Liver (tissue), 3 donors: ENCODE measurements at regions not wholly inside any gene's neighbourhood (a gene's known extent, or its start where the extent isn't known, plus 50 kb on each side); places are given as distances from the start of the nearest gene placed in this dataset.

ENCODE experiments used
- CTCF ChIP-seq: fragments of 150-350 bp; IDR thresholded peaks from 2 replicates; pipeline ENCODE4 v1.5.1; 2017; ENCODE audit warnings: improper control_type of control experiment, low read depth, low read length; ENCODE audit not compliant: missing input control
- EGR1 ChIP-seq, 2 donors: IDR thresholded peaks; 2 replicates each; pipeline ENCODE4 v1.6.1; 2016 to 2018; ENCODE audit warnings: antibody characterized with exemption in 2 of 2, low read depth in 2 of 2
- FOXA2 ChIP-seq: IDR thresholded peaks from 2 replicates; pipeline ENCODE4 v1.6.1; 2016; ENCODE audit warnings: antibody characterized with exemption
- GABPA ChIP-seq, 2 donors: IDR thresholded peaks in 1 of 2; conservative IDR thresholded peaks in 1 of 2; 2 replicates each; pipeline ENCODE4 v1.6.1; 2016; ENCODE audit warnings: antibody characterized with exemption in 2 of 2, mild to moderate bottlenecking in 1 of 2, moderate library complexity in 1 of 2
- JUND ChIP-seq, 2 donors: IDR thresholded peaks; 2 replicates each; pipeline ENCODE4 v1.6.1; 2016; ENCODE audit warnings: antibody characterized with exemption in 2 of 2
- RAD21 ChIP-seq, 2 donors: IDR thresholded peaks; 2 replicates each; pipeline ENCODE4 v1.6.1; 2016; ENCODE audit warnings: antibody characterized with exemption in 2 of 2, mild to moderate bottlenecking in 2 of 2
- REST ChIP-seq: IDR thresholded peaks from 2 replicates; pipeline ENCODE4 v1.6.1; 2016; ENCODE audit warnings: antibody characterized with exemption, mild to moderate bottlenecking
- RXRA ChIP-seq, 2 donors: IDR thresholded peaks; 2 replicates each; pipeline ENCODE4 v1.6.1; 2017 to 2018; ENCODE audit warnings: antibody characterized with exemption in 2 of 2, mild to moderate bottlenecking in 1 of 2
- SP1 ChIP-seq: IDR thresholded peaks from 2 replicates; pipeline ENCODE4 v1.6.1; 2018; ENCODE audit warnings: antibody characterized with exemption, mild to moderate bottlenecking
- TAF1 ChIP-seq: conservative IDR thresholded peaks from 2 replicates; pipeline ENCODE4 v1.6.1; 2016; ENCODE audit warnings: antibody characterized with exemption, mild to moderate bottlenecking
- YY1 ChIP-seq: IDR thresholded peaks from 2 replicates; pipeline ENCODE4 v1.6.1; 2016; ENCODE audit warnings: antibody characterized with exemption, mild to moderate bottlenecking
- TF ChIP-seq, protein P1 (sequence below): IDR thresholded peaks from 2 replicates; pipeline ENCODE4 v1.6.1; 2016; ENCODE audit warnings: antibody characterized with exemption
- TF ChIP-seq, protein P2 (sequence below): IDR thresholded peaks from 2 replicates; pipeline ENCODE4 v1.6.1; 2016; ENCODE audit warnings: antibody characterized with exemption
- donor health status: healthy.
- donor health status: healthy.

DNA sequence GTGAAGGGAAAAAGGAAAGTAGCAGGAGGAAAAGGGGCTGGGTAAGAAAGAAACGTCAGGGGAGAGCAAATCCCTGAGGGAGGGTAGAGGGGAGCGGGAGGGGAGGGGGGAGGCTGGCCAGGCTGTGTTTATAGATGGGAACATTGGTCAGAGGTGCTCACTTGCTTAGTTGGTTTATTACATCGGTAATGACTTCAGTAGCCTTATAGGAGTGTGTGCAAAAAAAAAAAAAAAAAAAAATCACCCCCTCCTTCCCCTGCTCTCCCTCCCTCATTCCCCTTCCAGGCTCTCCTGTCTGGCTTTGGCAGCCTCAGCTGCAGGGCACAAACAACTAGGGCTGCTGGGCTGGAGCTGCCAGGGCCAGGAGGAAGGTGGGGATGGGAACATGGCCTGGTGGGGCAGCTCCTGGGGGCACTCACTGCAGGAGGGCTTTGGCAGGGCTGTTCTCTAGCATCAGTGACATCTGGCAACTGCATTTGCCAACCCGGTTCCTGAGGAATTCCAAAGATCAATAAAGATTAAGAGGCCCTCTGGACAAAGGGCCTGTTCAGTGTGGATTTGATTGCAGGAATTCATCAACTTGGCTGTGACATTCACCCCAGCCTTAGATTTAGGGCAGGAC is 334.5 kb upstream of the FRG2C start:
- TF ChIP-seq CTCF (no peak), EGR1 (IDR thresholded peaks at IDR 0.05; ENCODE audit: low read depth in 2 of 2) (no peak), RAD21 (IDR thresholded peaks at IDR 0.05) (no peak), GABPA (IDR thresholded peaks at IDR 0.05 in 1 of 2, conservative IDR thresholded peaks at IDR 0.05 in 1 of 2) (no peak), REST (no peak), RXRA (IDR thresholded peaks at IDR 0.05) (no peak), JUND (IDR thresholded peaks at IDR 0.05) (no peak), SP1 (no peak), YY1 (no peak), TAF1 (no peak), FOXA2 (no peak)
- TF ChIP-seq, protein P1, sequence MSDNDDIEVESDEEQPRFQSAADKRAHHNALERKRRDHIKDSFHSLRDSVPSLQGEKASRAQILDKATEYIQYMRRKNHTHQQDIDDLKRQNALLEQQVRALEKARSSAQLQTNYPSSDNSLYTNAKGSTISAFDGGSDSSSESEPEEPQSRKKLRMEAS = no peak
- TF ChIP-seq, protein P2, sequence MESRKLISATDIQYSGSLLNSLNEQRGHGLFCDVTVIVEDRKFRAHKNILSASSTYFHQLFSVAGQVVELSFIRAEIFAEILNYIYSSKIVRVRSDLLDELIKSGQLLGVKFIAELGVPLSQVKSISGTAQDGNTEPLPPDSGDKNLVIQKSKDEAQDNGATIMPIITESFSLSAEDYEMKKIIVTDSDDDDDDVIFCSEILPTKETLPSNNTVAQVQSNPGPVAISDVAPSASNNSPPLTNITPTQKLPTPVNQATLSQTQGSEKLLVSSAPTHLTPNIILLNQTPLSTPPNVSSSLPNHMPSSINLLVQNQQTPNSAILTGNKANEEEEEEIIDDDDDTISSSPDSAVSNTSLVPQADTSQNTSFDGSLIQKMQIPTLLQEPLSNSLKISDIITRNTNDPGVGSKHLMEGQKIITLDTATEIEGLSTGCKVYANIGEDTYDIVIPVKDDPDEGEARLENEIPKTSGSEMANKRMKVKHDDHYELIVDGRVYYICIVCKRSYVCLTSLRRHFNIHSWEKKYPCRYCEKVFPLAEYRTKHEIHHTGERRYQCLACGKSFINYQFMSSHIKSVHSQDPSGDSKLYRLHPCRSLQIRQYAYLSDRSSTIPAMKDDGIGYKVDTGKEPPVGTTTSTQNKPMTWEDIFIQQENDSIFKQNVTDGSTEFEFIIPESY = no peak
